ENCODE measurements at regions not wholly inside any gene's neighbourhood (a gene's known extent, or its start where the extent isn't known, plus 50 kb on each side); places are given as distances from the start of the nearest gene placed in this dataset.

DNA sequence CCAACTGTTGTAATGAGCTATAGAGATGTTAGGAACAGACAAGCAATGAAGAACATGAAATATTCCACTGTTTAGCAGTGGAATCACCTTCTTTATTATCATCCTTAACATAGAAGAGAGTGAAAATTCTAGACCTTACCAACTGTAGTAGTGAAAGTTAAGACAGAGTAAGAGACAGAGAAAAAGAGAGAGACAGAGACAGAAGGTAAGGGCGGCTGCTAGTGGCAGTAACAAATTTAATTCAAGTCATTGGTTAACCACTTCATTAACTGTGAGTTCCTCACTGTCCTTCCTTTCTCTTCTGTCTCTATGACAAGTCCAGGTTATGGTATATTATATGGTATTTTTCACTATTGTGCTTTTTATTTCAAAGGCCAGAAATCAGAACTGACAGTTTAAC lies 355.7 kb upstream of the ESRRG start:
- no peaks in the 10 kb centered on the region for H3K4me1 ChIP-seq
- TF ChIP-seq NFE2L2 (conservative IDR thresholded peaks at IDR 0.05; ENCODE audit: low read length) (no peak), ZFP36 (IDR thresholded peaks at IDR 0.05; ENCODE audit: borderline replicate concordance, partially characterized antibody) (no peak), ESRRA (IDR thresholded peaks at IDR 0.05; ENCODE audit: borderline replicate concordance, low read length) (no peak), ELK1 (IDR thresholded peaks at IDR 0.05; ENCODE audit: low read depth, low read length) (no peak), REST (IDR thresholded peaks at IDR 0.05) (no peak), FOXS1 (CRISPR knock-in tag; IDR thresholded peaks at IDR 0.05) (no peak), POLR2AphosphoS2 (conservative IDR thresholded peaks at IDR 0.05; ENCODE audit: low read length) (no peak), ATOH8 (CRISPR knock-in tag; IDR thresholded peaks at IDR 0.05; ENCODE audit: low read depth) (no peak), BCL3 (IDR thresholded peaks at IDR 0.05) (no peak), KDM5A (IDR thresholded peaks at IDR 0.05) (no peak), MAX (IDR thresholded peaks at IDR 0.05) (no peak), NPAS2 (CRISPR knock-in tag; IDR thresholded peaks at IDR 0.05; ENCODE audit: borderline replicate concordance) (no peak), RNF2 (IDR thresholded peaks at IDR 0.05; ENCODE audit: borderline replicate concordance, low read depth) (no peak), HOXB5 (CRISPR knock-in tag; IDR thresholded peaks at IDR 0.05) (no peak)
- no peak overlapping the region for H3K4me2 ChIP-seq
- ATAC-seq (no peak), FAIRE-seq (no peak), DNase-seq (ENCODE audit: low read depth in 1 of 2, low spot score in 1 of 2) (no peak)
- no peak overlapping the region for H3K4me3 ChIP-seq
- no peaks in the 10 kb centered on the region for H3K9me3 ChIP-seq
- POLR2A ChIA-PET = no interaction called here
- CTCF ChIA-PET = no interaction called here
- WGBS (ENCODE audit: missing lambda C conversion rate) = 9% methylated on average over 1 of the region's 1 CpG
- H3K27ac ChIP-seq = no peak overlapping the region

DNA sequence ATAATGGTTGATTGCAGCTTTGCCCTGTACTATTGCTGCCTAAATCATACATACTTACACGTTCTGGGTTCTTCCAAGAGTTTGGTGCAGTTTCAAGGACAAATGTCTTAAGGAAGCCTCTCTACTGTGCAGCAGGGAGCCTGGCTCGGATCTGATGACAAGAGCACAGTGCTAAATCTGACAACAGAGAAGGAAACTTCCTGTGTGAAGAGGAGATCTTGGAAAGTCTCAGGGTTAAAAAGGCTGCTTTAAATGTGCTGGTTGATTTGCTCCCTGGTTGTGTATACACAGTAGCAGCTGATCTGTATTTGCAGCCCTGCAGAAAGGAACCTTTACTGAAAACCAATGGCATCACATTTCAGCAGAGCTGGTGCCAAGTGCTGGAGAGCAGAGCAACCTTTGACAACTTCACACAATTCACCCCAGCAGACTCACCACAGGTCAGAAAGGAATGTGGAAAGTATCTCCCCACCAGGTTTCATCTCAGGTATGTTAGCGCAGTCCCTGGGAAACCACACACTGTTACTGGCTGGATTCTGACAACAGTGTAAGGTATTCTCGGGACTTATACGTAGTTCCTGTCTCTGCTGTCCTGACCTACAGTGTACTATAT lies 355.0 kb upstream of the ESRRG start:
- no peak for TF ChIP-seq CBX2 (IDR thresholded peaks at IDR 0.05; ENCODE audit: borderline replicate concordance, low read depth)
- H3K4me1 ChIP-seq = no peaks in the 10 kb centered on the region
- POLR2A ChIA-PET = no interaction called here
- FAIRE-seq (no peak), DNase-seq (ENCODE audit: low read depth in 1 of 2, low spot score in 1 of 2) (no peak), ATAC-seq (peak; percentile 27 to 43; a peak in 2 of 6 replicates)
- no peak overlapping the region for H3K4me3 ChIP-seq
- H3K27ac ChIP-seq = no peak overlapping the region
- H3K9me3 ChIP-seq = no peaks in the 10 kb centered on the region
- WGBS (ENCODE audit: missing lambda C conversion rate) = 27% methylated on average over 5 of the region's 5 CpGs
- no peak overlapping the region for H3K4me2 ChIP-seq
- CTCF ChIA-PET = no interaction called here

DNA sequence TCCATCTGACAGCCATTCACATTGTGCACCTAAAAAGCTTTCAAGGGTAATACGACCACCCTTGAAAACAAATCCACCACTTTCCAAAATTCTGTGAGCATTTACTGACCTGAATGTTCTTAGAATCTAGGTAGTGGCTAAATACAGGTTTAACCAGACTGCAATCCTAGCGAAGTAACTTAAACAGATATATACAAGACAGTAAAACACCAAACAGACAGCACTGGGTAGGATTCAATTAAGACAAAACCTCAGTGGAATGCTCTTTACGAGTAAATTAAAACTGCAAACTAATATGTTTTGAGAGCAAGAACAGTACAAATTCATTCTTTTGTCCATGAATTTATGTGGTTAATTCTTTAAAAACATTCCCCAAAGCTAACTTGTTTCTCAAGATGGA lies 354.2 kb upstream of the ESRRG start:
- ChIA-PET POLR2A (no interaction called here), CTCF (no interaction called here)
- Histone ChIP-seq H3K4me3 (no peak overlapping the region), H3K27ac (no peak overlapping the region), H3K4me1 (no peaks in the 10 kb centered on the region), H3K9me3 (no peaks in the 10 kb centered on the region), H3K4me2 (no peak overlapping the region)
- FAIRE-seq = peak; percentile 36
- no peak for TF ChIP-seq CHD2 (IDR thresholded peaks at IDR 0.05; ENCODE audit: low read length, partially characterized antibody)
- no peak for TF ChIP-seq FOSB (CRISPR knock-in tag; IDR thresholded peaks at IDR 0.05)
- TF ChIP-seq FOXS1 (CRISPR knock-in tag; IDR thresholded peaks at IDR 0.05) = no peak
- no peak for TF ChIP-seq EHF (CRISPR knock-in tag; IDR thresholded peaks at IDR 0.05)
- TF ChIP-seq PHF8 (IDR thresholded peaks at IDR 0.05; ENCODE audit: borderline replicate concordance, low read depth) = no peak
- TF ChIP-seq REST (IDR thresholded peaks at IDR 0.05) = no peak
- TF ChIP-seq, protein P1, sequence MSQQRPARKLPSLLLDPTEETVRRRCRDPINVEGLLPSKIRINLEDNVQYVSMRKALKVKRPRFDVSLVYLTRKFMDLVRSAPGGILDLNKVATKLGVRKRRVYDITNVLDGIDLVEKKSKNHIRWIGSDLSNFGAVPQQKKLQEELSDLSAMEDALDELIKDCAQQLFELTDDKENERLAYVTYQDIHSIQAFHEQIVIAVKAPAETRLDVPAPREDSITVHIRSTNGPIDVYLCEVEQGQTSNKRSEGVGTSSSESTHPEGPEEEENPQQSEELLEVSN (IDR thresholded peaks at IDR 0.05; ENCODE audit: borderline replicate concordance, low read depth) = no peak
- no peak for TF ChIP-seq JUN (IDR thresholded peaks at IDR 0.05)
- no peak for DNase-seq (ENCODE audit: low read depth in 1 of 2, low spot score in 1 of 2)
- ATAC-seq = no peak
- 27% methylated on average over 3 of the region's 3 CpGs for WGBS (ENCODE audit: missing lambda C conversion rate)

Data from A549 (cell line).